ENCODE measurements at regions not wholly inside any gene's neighbourhood (a gene's known extent, or its start where the extent isn't known, plus 50 kb on each side); places are given as distances from the start of the nearest gene placed in this dataset.
A peak's percentile ranks its signal among the peaks of the same experiment; 100 is the strongest.

GRCh38 chr10:63735305-63735704 is 214.1 kb downstream of the REEP3 start:
- no peak for DNase-seq (ENCODE audit: low read depth)

- DNase-seq (ENCODE audit: low read depth): peak; percentile 71
These were observed 217.2 kb downstream of the REEP3 start for GRCh38 chr10:63738410-63738809.

- no peak for DNase-seq (ENCODE audit: low read depth)
These were observed 223.1 kb downstream of the REEP3 start for GRCh38 chr10:63744060-63744941.

- DNase-seq (ENCODE audit: low read depth): no peak
These were observed 228.7 kb downstream of the REEP3 start for GRCh38 chr10:63749915-63750314.

GRCh38 chr10:63751836-63752235 is 230.6 kb downstream of the REEP3 start:
- no peak for DNase-seq (ENCODE audit: low read depth)

GRCh38 chr10:63752318-63752717 is 231.1 kb downstream of the REEP3 start:
- no peak for DNase-seq (ENCODE audit: low read depth)

- no peak for DNase-seq (ENCODE audit: low read depth)
These were observed 232.6 kb downstream of the REEP3 start for GRCh38 chr10:63753808-63754207.

- no peak for DNase-seq (ENCODE audit: low read depth)
These were observed 234.2 kb downstream of the REEP3 start for GRCh38 chr10:63755441-63755840.

- no peak for DNase-seq (ENCODE audit: low read depth)
These were observed 235.9 kb downstream of the REEP3 start for GRCh38 chr10:63757067-63757466.

GRCh38 chr10:63758080-63758479 is 236.9 kb downstream of the REEP3 start:
- DNase-seq (ENCODE audit: low read depth): peak; percentile 43

GRCh38 chr10:63759335-63759734 is 238.1 kb downstream of the REEP3 start:
- no peak for DNase-seq (ENCODE audit: low read depth)

GRCh38 chr10:63760034-63760707 is 239.0 kb downstream of the REEP3 start:
- peak; percentile 51 for DNase-seq (ENCODE audit: low read depth)

GRCh38 chr10:63760708-63761047 is 239.5 kb downstream of the REEP3 start:
- DNase-seq (ENCODE audit: low read depth): peak; percentile 64

GRCh38 chr10:63761243-63761642 is 240.0 kb downstream of the REEP3 start:
- peak; percentile 31 for DNase-seq (ENCODE audit: low read depth)

GRCh38 chr10:63763744-63764143 is 242.5 kb downstream of the REEP3 start:
- DNase-seq (ENCODE audit: low read depth): peak; percentile 44

- peak; percentile 54 for DNase-seq (ENCODE audit: low read depth)
These were observed 243.9 kb downstream of the REEP3 start for GRCh38 chr10:63765126-63765525.

GRCh38 chr10:63766745-63767137 is 245.5 kb downstream of the REEP3 start:
- DNase-seq (ENCODE audit: low read depth): peak; percentile 69

GRCh38 chr10:63767138-63767801 is 246.1 kb downstream of the REEP3 start:
- peak; percentile 86 for DNase-seq (ENCODE audit: low read depth)

GRCh38 chr10:63769367-63769766 is 248.2 kb downstream of the REEP3 start:
- DNase-seq (ENCODE audit: low read depth): no peak

- no peak for DNase-seq (ENCODE audit: low read depth)
These were observed 249.3 kb downstream of the REEP3 start for GRCh38 chr10:63770523-63770922.

GRCh38 chr10:63772491-63772890 is 251.3 kb downstream of the REEP3 start:
- no peak for DNase-seq (ENCODE audit: low read depth)

- DNase-seq (ENCODE audit: low read depth): no peak
These were observed 251.9 kb downstream of the REEP3 start for GRCh38 chr10:63773106-63773505.
